Right cardiac atrium (tissue), 5 donors: ENCODE measurements at regions not wholly inside any gene's neighbourhood (a gene's known extent, or its start where the extent isn't known, plus 50 kb on each side); places are given as distances from the start of the nearest gene placed in this dataset.
"Not testable (repeated sequence)": the region's sequence is repeated elsewhere in the genome, so short reads cannot be mapped to it uniquely, and the experiment has no call there.

Source experiments
- ATAC-seq, 2 donors: fragments of 200-7000 bp; cut with Tn5 transposase; one replicate each; pipeline versions ENCODE4 v1.8.0 to v1.9.1; 2020; ENCODE audit warnings: moderate library complexity in 2 of 2, mild to moderate bottlenecking in 1 of 2
- DNase-seq, 3 donors: peaks; one replicate each; pipeline ENCODE4 v3.0.0-alpha.2; 2020
- H3K27ac ChIP-seq: one replicate; pipeline ENCODE4 v1.5.1; 2013; ENCODE audit warnings: mild to moderate bottlenecking, low read length, control low read depth, moderate library complexity
- H3K27me3 ChIP-seq: one replicate; pipeline ENCODE4 v1.6.1; 2013; ENCODE audit not compliant: control insufficient read depth, insufficient read depth
- H3K4me1 ChIP-seq: one replicate; pipeline ENCODE4 v1.6.1; 2013; ENCODE audit warnings: low read length; ENCODE audit not compliant: control insufficient read depth, insufficient read depth
- H3K4me3 ChIP-seq: one replicate; pipeline ENCODE4 v1.5.1; 2013; ENCODE audit warnings: low read length, control low read depth
- H3K9me3 ChIP-seq: one replicate; pipeline ENCODE4 v1.6.1; 2013; ENCODE audit warnings: low read length; ENCODE audit not compliant: control insufficient read depth
- WGBS: extraction: QIAGEN DNeasy Blood & Tissue Kit; methylation state at CpG from one replicate; pipeline ENCODE4 v1.1.7; 2013; 5-methylcytosine and 5-hydroxymethylcytosine counted together
- intact Hi-C, 4 donors: fragments of 100-400 bp; cut with DNase I; formaldehyde crosslinking; loops; one replicate each; pipeline versions ENCODE4 v1.11.0 to v1.14.0; 2022 to 2023
- donor health status: healthy with polysubstance abuse.
- donor health status: DM: no; HTN: yes; CAD: no.
- donor health status: DM: no; HTN: no; CAD: no.
- donor health status: DM: no; HTN: yes; CAD: no; lungs with severe emphysema.
- donor health status: DM: yes; HTN: yes; CAD: no.

DNA sequence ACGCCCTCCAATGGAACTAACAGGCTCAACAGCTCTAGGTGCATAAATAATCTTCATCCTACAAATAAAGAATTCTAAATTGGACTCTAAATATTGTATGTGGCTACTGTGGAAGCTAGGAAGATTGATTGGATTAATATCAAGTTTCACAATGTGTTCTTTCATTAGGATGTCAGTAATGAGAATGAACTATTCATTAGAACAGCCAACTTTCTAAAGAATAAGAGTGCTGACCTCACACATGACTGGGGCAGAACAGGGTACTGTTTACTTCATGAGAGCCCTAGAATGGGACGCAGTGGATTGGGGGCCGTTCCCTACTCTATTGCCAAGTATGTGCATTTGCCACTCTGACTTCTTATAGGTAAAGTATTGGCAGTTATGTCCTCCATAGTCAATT, 528.2 kb upstream of the RBFOX1 start:
- Histone ChIP-seq H3K4me1 (no peaks in the 10 kb centered on the region), H3K27me3 (no peaks in the 10 kb centered on the region), H3K27ac (no peak overlapping the region), H3K9me3 (no peaks in the 10 kb centered on the region), H3K4me3 (no peak overlapping the region)
- ATAC-seq (no peak), DNase-seq (no peak)
- intact Hi-C loops: no loop called here
- WGBS: 68% methylated on average over 3 of the region's 3 CpGs

DNA sequence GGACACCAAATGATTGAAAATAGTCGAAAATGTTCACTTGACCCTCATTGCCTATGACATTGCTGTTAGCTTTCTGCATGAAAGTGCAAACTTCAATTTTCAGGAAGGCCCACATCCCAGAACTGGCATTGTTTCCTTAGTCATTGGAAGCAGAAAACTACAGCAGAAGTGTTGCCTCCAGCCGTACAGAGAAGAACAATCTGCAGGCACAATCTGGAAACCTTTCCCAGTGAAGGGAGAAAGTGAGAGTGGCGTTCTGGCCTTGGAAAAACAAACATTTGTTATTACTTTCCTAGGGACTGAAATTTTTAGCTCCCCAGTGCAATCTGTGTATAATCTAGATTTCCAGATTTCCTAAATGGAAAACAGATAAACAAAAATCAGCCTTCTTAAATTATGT, 529.5 kb upstream of the RBFOX1 start:
- no peaks in the 10 kb centered on the region for H3K27me3 ChIP-seq
- no peaks in the 10 kb centered on the region for H3K9me3 ChIP-seq
- DNase-seq: no peak
- H3K4me1 ChIP-seq: no peaks in the 10 kb centered on the region
- no peak for ATAC-seq
- H3K4me3 ChIP-seq: no peak overlapping the region
- WGBS: 41% methylated on average over 3 of the region's 3 CpGs
- intact Hi-C loops: no loop called here
- H3K27ac ChIP-seq: no peak overlapping the region

DNA sequence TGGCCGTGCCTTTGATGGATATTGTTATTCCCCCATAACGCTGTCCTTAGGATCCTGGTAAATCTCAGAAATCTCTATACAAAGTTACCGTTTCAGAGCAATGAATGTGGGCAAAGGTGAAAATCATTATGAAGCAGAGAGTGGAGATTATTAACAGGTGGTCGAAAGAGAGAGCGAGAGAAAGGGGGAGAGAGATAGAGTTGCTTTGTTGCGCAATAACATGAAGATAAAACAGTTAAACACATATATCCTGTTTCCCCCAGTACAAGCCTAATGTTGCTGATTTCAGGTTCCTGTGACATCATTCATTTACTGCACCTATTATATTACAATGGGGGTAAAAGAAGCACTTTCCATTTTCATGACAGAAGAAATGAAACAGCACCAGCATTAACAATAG, 535.4 kb upstream of the RBFOX1 start:
- Histone ChIP-seq H3K27me3 (no peaks in the 10 kb centered on the region), H3K27ac (no peak overlapping the region), H3K4me1 (no peaks in the 10 kb centered on the region), H3K9me3 (no peaks in the 10 kb centered on the region), H3K4me3 (no peak overlapping the region)
- WGBS: 59% methylated on average over 6 of the region's 6 CpGs
- intact Hi-C loops: no loop called here
- no peak for ATAC-seq
- DNase-seq: no peak

DNA sequence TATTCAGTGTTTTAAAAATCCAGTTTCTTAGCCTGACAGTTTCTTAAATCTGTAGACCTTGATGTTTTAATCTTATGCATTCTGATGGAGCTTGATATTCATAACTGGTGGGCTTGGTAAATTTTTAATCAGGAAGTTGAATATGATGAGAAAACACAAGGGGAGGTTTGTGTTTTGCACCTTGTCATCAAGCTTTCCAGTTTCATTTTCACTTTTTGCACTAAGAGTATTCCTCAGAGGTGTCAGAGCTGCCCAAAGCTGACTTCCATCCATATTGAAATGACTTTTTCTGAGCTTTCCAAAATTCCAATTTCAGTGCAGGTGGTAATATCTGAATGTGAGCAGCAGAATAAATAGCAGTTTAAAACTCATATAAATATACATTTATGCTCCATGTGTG, 555.0 kb upstream of the RBFOX1 start:
- H3K27me3 ChIP-seq: no peaks in the 10 kb centered on the region
- H3K9me3 ChIP-seq: no peaks in the 10 kb centered on the region
- ATAC-seq: no peak
- no peaks in the 10 kb centered on the region for H3K4me1 ChIP-seq
- H3K4me3 ChIP-seq: no peak overlapping the region
- no peak overlapping the region for H3K27ac ChIP-seq
- intact Hi-C loops: no loop called here
- DNase-seq: no peak

DNA sequence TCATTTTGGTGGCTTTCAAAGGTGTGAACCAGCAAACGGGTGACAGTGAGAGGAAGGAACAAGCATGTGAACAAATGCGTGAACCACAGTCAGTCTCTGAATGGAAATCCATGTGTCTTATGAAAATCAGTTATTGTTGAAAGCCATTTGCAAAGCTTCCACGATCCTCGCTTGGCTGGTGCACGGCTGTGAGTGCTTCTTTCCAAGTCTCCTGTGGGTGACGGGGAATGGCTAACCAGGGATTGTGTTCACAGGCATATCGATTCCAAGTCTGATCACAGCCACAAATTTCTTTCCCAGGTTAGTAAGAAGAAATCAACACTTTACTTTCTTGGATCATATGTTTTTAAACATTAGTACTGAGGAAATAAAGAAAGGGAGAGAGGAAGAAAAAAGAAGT, 556.9 kb upstream of the RBFOX1 start:
- DNase-seq: no peak
- no peaks in the 10 kb centered on the region for H3K9me3 ChIP-seq
- WGBS: 84% methylated on average over 7 of the region's 7 CpGs
- H3K27me3 ChIP-seq: no peaks in the 10 kb centered on the region
- H3K27ac ChIP-seq: no peak overlapping the region
- H3K4me1 ChIP-seq: no peaks in the 10 kb centered on the region
- intact Hi-C loops: no loop called here
- H3K4me3 ChIP-seq: no peak overlapping the region
- ATAC-seq: no peak

DNA sequence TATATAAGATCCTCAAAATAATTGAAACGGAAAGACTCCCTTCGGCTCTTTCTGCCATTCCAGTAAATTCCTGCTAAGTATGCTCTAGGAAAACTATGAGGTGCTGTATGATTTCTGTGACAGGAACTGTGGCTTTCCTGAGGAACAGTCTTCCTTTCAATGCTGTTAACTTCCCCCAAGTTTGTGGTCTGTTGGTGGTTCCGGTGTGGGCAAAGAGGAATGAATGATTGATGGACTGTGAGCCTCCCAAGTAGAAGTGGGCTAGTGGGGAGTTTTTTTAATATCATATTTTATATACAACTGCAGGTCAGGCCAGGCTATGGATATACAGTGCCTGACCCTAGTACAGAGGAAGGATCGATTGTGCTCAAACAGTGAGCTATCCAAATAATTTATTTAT, 560.7 kb upstream of the RBFOX1 start:
- no peaks in the 10 kb centered on the region for H3K4me1 ChIP-seq
- 61% methylated on average over 4 of the region's 4 CpGs for WGBS
- intact Hi-C loops: no loop called here
- no peak for DNase-seq
- ATAC-seq: no peak
- no peaks in the 10 kb centered on the region for H3K9me3 ChIP-seq
- H3K27ac ChIP-seq: no peak overlapping the region
- H3K27me3 ChIP-seq: no peaks in the 10 kb centered on the region
- no peak overlapping the region for H3K4me3 ChIP-seq

DNA sequence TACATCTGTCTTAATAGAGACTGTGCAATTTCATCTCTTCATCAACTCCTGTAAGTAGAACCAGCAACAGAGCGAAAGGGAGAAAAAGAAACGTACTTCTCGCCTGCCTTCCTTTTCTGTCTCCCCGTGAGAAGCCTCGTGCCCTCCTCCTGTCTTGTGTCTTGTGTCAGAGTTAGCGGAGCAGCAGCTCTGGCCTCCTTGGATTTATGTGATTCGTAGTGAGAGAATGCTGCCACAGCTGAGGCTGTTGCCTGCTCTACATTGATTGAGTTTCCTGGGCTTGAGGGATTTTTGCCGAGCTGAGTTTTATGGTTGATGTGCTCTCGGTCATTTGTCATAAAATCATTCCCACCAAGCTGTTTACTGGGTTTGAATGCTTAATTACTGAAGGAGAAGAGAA, 579.1 kb upstream of the RBFOX1 start:
- Histone ChIP-seq H3K4me1 (no peaks in the 10 kb centered on the region), H3K9me3 (no peaks in the 10 kb centered on the region), H3K4me3 (no peak overlapping the region), H3K27me3 (no peaks in the 10 kb centered on the region), H3K27ac (no peak overlapping the region)
- intact Hi-C loops: no loop called here
- ATAC-seq (no peak), DNase-seq (no peak)
- WGBS: 49% methylated on average over 9 of the region's 9 CpGs

DNA sequence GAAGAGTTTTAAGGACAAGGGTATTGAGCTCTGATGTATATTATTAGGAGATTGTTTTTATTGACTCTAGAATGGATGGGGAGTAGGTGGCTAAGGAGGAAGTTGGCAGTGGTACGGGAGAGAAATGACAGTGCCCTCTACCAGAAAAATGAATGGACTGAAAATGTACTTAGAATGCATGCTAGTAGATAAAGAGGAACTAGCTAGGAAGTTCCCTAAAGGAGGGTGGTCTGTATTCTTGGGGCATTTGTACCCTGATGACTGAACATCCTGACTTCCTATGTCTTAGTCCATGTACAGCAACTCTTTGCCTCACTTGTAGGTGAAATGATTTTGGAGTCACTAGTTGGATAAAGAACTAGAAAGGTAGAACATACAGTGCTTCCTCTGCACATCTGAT, 581.5 kb upstream of the RBFOX1 start:
- no peak overlapping the region for H3K27ac ChIP-seq
- 56% methylated on average over 1 of the region's 1 CpG for WGBS
- H3K4me3 ChIP-seq: no peak overlapping the region
- no peaks in the 10 kb centered on the region for H3K9me3 ChIP-seq
- DNase-seq: no peak
- H3K4me1 ChIP-seq: no peaks in the 10 kb centered on the region
- ATAC-seq: no peak
- no peaks in the 10 kb centered on the region for H3K27me3 ChIP-seq
- intact Hi-C loops: no loop called here

DNA sequence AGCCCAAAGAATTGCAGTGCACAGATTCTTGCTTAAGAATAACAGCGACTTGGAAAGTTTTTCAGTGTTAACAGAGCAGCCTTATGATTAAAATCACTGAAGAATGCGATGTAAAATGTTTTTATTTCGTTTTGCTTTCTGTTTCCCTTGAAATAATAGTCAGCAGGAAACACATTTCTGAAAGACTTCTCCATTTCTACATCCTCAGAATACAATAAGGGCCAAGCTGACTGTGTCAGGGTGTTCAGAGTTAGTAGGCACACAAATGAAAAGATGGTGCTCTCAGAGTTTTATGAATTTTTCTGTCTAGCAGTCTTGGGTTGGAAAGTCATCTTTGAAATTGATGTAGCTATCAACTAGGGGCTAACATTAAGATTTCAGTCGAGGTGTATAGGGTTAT, 582.9 kb upstream of the RBFOX1 start:
- DNase-seq: no peak
- 26% methylated on average over 4 of the region's 4 CpGs for WGBS
- no peak overlapping the region for H3K27ac ChIP-seq

DNA sequence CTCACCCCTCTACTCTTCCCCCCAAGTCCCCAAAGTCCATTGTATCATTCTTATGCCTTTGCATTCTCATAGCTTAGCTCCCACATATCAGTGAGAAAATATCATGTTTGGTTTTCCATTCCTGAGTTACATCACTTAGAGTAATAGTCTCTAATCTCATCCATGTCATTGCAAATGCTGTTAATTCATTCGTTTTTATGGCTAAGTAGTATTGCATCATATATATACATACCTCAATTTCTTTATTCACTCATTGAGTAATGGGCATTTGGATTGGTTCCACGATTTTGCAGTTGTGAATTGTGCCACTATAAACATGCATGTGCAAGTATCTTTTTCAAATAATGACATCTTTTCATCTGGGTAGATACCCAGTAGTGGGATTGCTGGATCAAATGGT, 596.3 kb upstream of the RBFOX1 start:
- WGBS: 28% methylated on average over 2 of the region's 2 CpGs
- intact Hi-C loops, H3K4me3 ChIP-seq, H3K9me3 ChIP-seq, H3K4me1 ChIP-seq, ATAC-seq, H3K27ac ChIP-seq, DNase-seq, H3K27me3 ChIP-seq: not testable (repeated sequence)

More for the DNA sequence above, 582.9 kb upstream of the RBFOX1 start:
- Histone ChIP-seq H3K4me1 (no peaks in the 10 kb centered on the region), H3K4me3 (no peak overlapping the region), H3K9me3 (no peaks in the 10 kb centered on the region), H3K27me3 (no peaks in the 10 kb centered on the region)
- ATAC-seq: no peak
- intact Hi-C loops: no loop called here

DNA sequence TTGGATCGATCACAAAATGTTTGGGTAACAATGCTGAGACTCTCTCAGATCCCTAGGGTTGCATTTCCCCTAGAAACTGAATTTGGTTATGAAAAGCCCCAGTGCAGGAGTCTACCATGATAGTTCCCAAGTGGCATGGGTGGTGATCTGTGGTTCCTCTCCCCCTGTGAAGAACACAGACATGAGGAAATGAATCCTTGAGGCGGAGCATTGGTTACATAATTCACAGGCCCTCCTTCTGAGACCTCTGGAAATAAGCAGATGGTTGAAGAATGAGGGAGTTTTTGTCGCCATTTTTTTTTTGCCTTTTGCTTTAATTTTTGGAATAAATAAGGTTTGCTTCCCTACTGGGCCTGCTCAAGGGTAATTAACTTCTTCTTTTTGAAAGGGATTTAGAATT, 597.0 kb upstream of the RBFOX1 start:
- Histone ChIP-seq H3K27me3 (no peaks in the 10 kb centered on the region), H3K27ac (no peak overlapping the region), H3K9me3 (no peaks in the 10 kb centered on the region), H3K4me3 (no peak overlapping the region), H3K4me1 (no peaks in the 10 kb centered on the region)
- intact Hi-C loops: no loop called here
- 17% methylated on average over 3 of the region's 3 CpGs for WGBS
- DNase-seq: no peak
- ATAC-seq: no peak

DNA sequence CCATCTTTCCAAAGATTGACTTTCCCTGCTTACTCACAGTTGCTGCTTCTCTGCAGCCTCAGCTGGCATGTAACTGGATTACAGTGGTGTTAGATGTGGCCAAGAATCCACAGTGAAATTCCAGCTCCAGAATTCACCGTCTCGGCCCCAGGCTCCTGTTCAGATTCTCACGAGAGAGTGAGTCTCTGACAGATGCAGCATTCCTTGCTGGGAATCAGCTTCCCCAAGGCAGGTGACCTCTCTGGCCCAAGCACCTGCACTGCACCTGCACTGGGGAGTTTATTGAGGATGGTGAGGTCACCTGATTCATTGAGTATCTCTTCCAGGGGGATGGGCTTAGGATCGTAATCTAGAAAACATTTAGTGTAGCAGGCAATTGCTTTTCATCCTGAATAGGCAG, 600.5 kb upstream of the RBFOX1 start:
- Histone ChIP-seq H3K9me3 (no peaks in the 10 kb centered on the region), H3K4me3 (no peak overlapping the region), H3K4me1 (no peaks in the 10 kb centered on the region), H3K27ac (no peak overlapping the region), H3K27me3 (no peaks in the 10 kb centered on the region)
- intact Hi-C loops: no loop called here
- ATAC-seq (no peak), DNase-seq (no peak)
- WGBS: 66% methylated on average over 4 of the region's 4 CpGs
